Hindlimb muscle (tissue), 1 donor: ENCODE measurements at regions not wholly inside any gene's neighbourhood (a gene's known extent, or its start where the extent isn't known, plus 50 kb on each side); places are given as distances from the start of the nearest gene placed in this dataset.

Source experiments
- DNase-seq: peaks from one replicate; pipeline ENCODE4 v3.0.0-alpha.2; 2013

- no peak for DNase-seq
Measured at GRCh38 chr12:38956337-38956736, 50.9 kb upstream of the CPNE8 start.
